OCI-LY7 (cell line): ENCODE measurements at regions not wholly inside any gene's neighbourhood (a gene's known extent, or its start where the extent isn't known, plus 50 kb on each side); places are given as distances from the start of the nearest gene placed in this dataset.

Source experiments
- BruUV-seq: library from RNA; stranded (reverse); fragments of 400-500 nt; replicated peaks from 2 replicates; lab custom pipeline; 2021; lab: Mats Ljungman, UMichigan
- CTCF ChIA-PET: fragments of 300-600 bp; sonication (Branson Sonifier 250); formaldehyde crosslinking; loops from one replicate; lab custom pipeline; 2022; ENCODE audit warnings: antibody characterized with exemption; ENCODE audit not compliant: unreplicated experiment; lab: Charles Lee
- POLR2A ChIA-PET: fragments of 300-600 bp; sonication (Branson Sonifier 250); formaldehyde crosslinking; loops from one replicate; lab custom pipeline; 2022; ENCODE audit warnings: antibody characterized with exemption; lab: Charles Lee
- DNase-seq: peaks from one replicate; pipeline ENCODE4 v3.0.0-alpha.2; 2015; ENCODE audit warnings: low spot score
- H2AFZ ChIP-seq: fragments of 200-600 bp; sonication (generic), shearing (Covaris generic); 2 replicates; pipeline ENCODE4 v1.6.1; 2014; ENCODE audit warnings: mild to moderate bottlenecking, antibody characterized with exemption, low read length, moderate library complexity
- H3K27ac ChIP-seq: fragments of 200-600 bp; sonication (generic); 2 replicates; pipeline ENCODE4 v1.5.1; 2014; ENCODE audit warnings: mixed run types, low read depth, mild to moderate bottlenecking, moderate library complexity, low read length, inconsistent platforms; ENCODE audit not compliant: poor library complexity, severe bottlenecking
- H3K36me3 ChIP-seq: fragments of 200-600 bp; sonication (generic); 2 replicates; pipeline ENCODE4 v1.6.1; 2014; ENCODE audit warnings: mild to moderate bottlenecking, antibody characterized with exemption, low read length, moderate library complexity, mixed read lengths; ENCODE audit not compliant: insufficient read depth
- H3K4me1 ChIP-seq: fragments of 200-600 bp; sonication (generic); 2 replicates; pipeline ENCODE4 v1.5.1; 2014; ENCODE audit warnings: mild to moderate bottlenecking, low read length; ENCODE audit not compliant: insufficient read depth, poor library complexity, severe bottlenecking
- H3K4me2 ChIP-seq: fragments of 200-600 bp; sonication (generic); 2 replicates; pipeline ENCODE4 v1.6.1; 2014; ENCODE audit warnings: mild to moderate bottlenecking, low read length
- H3K4me3 ChIP-seq: fragments of 200-600 bp; sonication (generic); 2 replicates; pipeline ENCODE4 v1.5.1; 2014; ENCODE audit warnings: mild to moderate bottlenecking, low read depth, low read length; ENCODE audit not compliant: poor library complexity, severe bottlenecking
- H3K79me2 ChIP-seq: fragments of 200-600 bp; sonication (generic); 2 replicates; pipeline ENCODE4 v1.6.1; 2016; ENCODE audit warnings: low read depth, mild to moderate bottlenecking, low read length, moderate library complexity, mixed read lengths; ENCODE audit not compliant: insufficient read depth
- H3K9me2 ChIP-seq: fragments of 200-600 bp; sonication (generic); 2 replicates; pipeline ENCODE4 v1.6.1; 2016; ENCODE audit warnings: mild to moderate bottlenecking, low read length, mixed read lengths; ENCODE audit not compliant: insufficient read depth
- H3K9me3 ChIP-seq: fragments of 200-600 bp; sonication (generic); 2 replicates; pipeline ENCODE4 v1.6.1; 2014; ENCODE audit warnings: mild to moderate bottlenecking, mixed run types, low read length, mixed read lengths
- H4K20me1 ChIP-seq: fragments of 200-600 bp; sonication (generic); 2 replicates; pipeline ENCODE4 v1.6.1; 2014; ENCODE audit warnings: mild to moderate bottlenecking, antibody characterized with exemption, low read length, moderate library complexity, mixed read lengths; ENCODE audit not compliant: insufficient read depth
- CTCF ChIP-seq: fragments of 200-600 bp; sonication (generic); conservative IDR thresholded peaks from 2 replicates; pipeline ENCODE4 v1.5.1; 2014; ENCODE audit warnings: mild to moderate bottlenecking, antibody characterized with exemption, low read length, moderate library complexity, mixed read lengths
- EZH2phosphoT487 ChIP-seq: fragments of 200-600 bp; sonication (generic); IDR thresholded peaks from 2 replicates; pipeline ENCODE4 v1.6.1; 2018; ENCODE audit warnings: low read depth, borderline replicate concordance, mild to moderate bottlenecking, mixed run types, antibody characterized with exemption, low read length, moderate library complexity, mixed read lengths
- intact Hi-C: fragments of 100-400 bp; cut with micrococcal nuclease; formaldehyde crosslinking; loops from one replicate; pipeline ENCODE4 v1.10.0; 2022; ENCODE audit not compliant: unreplicated experiment

GRCh38 chr13:109698779-109699178 lies 87.6 kb downstream of the IRS2 start:
- DNase-seq = no peak
- CTCF ChIA-PET = no interaction called here
- Histone ChIP-seq H3K36me3 (no peaks in the 10 kb centered on the region), H3K79me2 (no peaks in the 10 kb centered on the region), H4K20me1 (no peaks in the 10 kb centered on the region), H3K4me1 (no peaks in the 10 kb centered on the region), H3K4me3 (no peak overlapping the region), H3K9me3 (no peaks in the 10 kb centered on the region), H3K9me2 (no peaks in the 10 kb centered on the region), H2AFZ (no peak overlapping the region), H3K27ac (no peak overlapping the region), H3K4me2 (no peak overlapping the region)
- BruUV-seq = no TSS peak
- POLR2A ChIA-PET = no interaction called here
- no peak for TF ChIP-seq CTCF
- TF ChIP-seq EZH2phosphoT487 = no peak
- intact Hi-C loops = no loop called here

GRCh38 chr13:109697936-109698335 lies 88.4 kb downstream of the IRS2 start:
- no peaks in the 10 kb centered on the region for H4K20me1 ChIP-seq
- H3K9me3 ChIP-seq = no peaks in the 10 kb centered on the region
- no peak overlapping the region for H2AFZ ChIP-seq
- no peaks in the 10 kb centered on the region for H3K9me2 ChIP-seq
- no peaks in the 10 kb centered on the region for H3K79me2 ChIP-seq
- H3K4me1 ChIP-seq = no peaks in the 10 kb centered on the region
- TF ChIP-seq CTCF (no peak), EZH2phosphoT487 (no peak)
- DNase-seq = no peak
- POLR2A ChIA-PET = no interaction called here
- no peaks in the 10 kb centered on the region for H3K36me3 ChIP-seq
- no peak overlapping the region for H3K4me2 ChIP-seq
- intact Hi-C loops = no loop called here
- CTCF ChIA-PET = no interaction called here
- H3K4me3 ChIP-seq = no peak overlapping the region
- BruUV-seq = no TSS peak
- H3K27ac ChIP-seq = no peak overlapping the region

- Histone ChIP-seq H4K20me1 (no peaks in the 10 kb centered on the region), H3K9me3 (no peaks in the 10 kb centered on the region), H3K4me3 (no peak overlapping the region), H3K4me1 (no peaks in the 10 kb centered on the region), H2AFZ (no peak overlapping the region), H3K79me2 (no peaks in the 10 kb centered on the region), H3K27ac (no peak overlapping the region), H3K36me3 (no peaks in the 10 kb centered on the region), H3K4me2 (no peak overlapping the region), H3K9me2 (no peaks in the 10 kb centered on the region)
- POLR2A ChIA-PET = no interaction called here
- CTCF ChIA-PET = no interaction called here
- TF ChIP-seq CTCF = no peak
- DNase-seq = no peak
- BruUV-seq = no TSS peak
- intact Hi-C loops = no loop called here
Measured at GRCh38 chr13:109695402-109696190, 90.8 kb downstream of the IRS2 start.
